ENCODE measurements at regions not wholly inside any gene's neighbourhood (a gene's known extent, or its start where the extent isn't known, plus 50 kb on each side); places are given as distances from the start of the nearest gene placed in this dataset.

- CTCF ChIA-PET: no interaction called here
- no peak overlapping the region for H3K4me3 ChIP-seq (ENCODE audit: control insufficient read depth in 1 of 2, extremely low read depth in 1 of 2, low read length in 1 of 2)
- no peaks in the 10 kb centered on the region for H3K9me3 ChIP-seq
- no peaks in the 10 kb centered on the region for H3K4me1 Mint-ChIP-seq
- H3K27me3 ChIP-seq (replicated peaks in 1 of 2; ENCODE audit: control insufficient read depth in 2 of 2, extremely low read depth in 1 of 2, insufficient read depth in 2 of 2, low read length in 1 of 2): no peaks in the 10 kb centered on the region
- H3K36me3 ChIP-seq (ENCODE audit: control insufficient read depth in 2 of 2, extremely low read depth in 1 of 2, insufficient read depth in 1 of 2, low read length in 1 of 2): no peaks in the 10 kb centered on the region
- H3K9me3 Mint-ChIP-seq: peaks cover 0 to 21% (median 18%) of the 10 kb centered on the region in 3 donors
- POLR2A ChIA-PET: no interaction called here
- no peaks in the 10 kb centered on the region for H3K27me3 Mint-ChIP-seq
- no peak for ATAC-seq (replicated peaks in 1 of 4)
- no peak overlapping the region for H3K27ac ChIP-seq (ENCODE audit: low read length)
- H3K4me3 Mint-ChIP-seq: no peak overlapping the region
- no peak for DNase-seq
- no peaks in the 10 kb centered on the region for H3K36me3 Mint-ChIP-seq
- no peaks in the 10 kb centered on the region for H3K4me1 ChIP-seq (ENCODE audit: control insufficient read depth in 1 of 2, extremely low read depth in 1 of 2, insufficient read depth in 2 of 2, low read length in 2 of 2)
- no peak overlapping the region for H3K27ac Mint-ChIP-seq
- 80% methylated on average over 1 of the region's 2 CpGs for WGBS (ENCODE audit: insufficient coverage)
Measured at GRCh38 chr11:107276077-107276476, 181.5 kb downstream of the CWF19L2 start.

GRCh38 chr11:107275632-107276031 is 182.0 kb downstream of the CWF19L2 start:
- H3K27ac ChIP-seq (ENCODE audit: low read length): no peak overlapping the region
- DNase-seq: no peak
- POLR2A ChIA-PET: no interaction called here
- WGBS (ENCODE audit: insufficient coverage): 83% methylated on average over 1 of the region's 1 CpG
- H3K4me1 ChIP-seq (ENCODE audit: control insufficient read depth in 1 of 2, extremely low read depth in 1 of 2, insufficient read depth in 2 of 2, low read length in 2 of 2): no peaks in the 10 kb centered on the region
- H3K4me3 ChIP-seq (ENCODE audit: control insufficient read depth in 1 of 2, extremely low read depth in 1 of 2, low read length in 1 of 2): no peak overlapping the region
- H3K36me3 ChIP-seq (ENCODE audit: control insufficient read depth in 2 of 2, extremely low read depth in 1 of 2, insufficient read depth in 1 of 2, low read length in 1 of 2): no peaks in the 10 kb centered on the region
- ATAC-seq (replicated peaks in 1 of 4): no peak
- CTCF ChIA-PET: no interaction called here
- no peaks in the 10 kb centered on the region for H3K36me3 Mint-ChIP-seq
- no peak overlapping the region for H3K27ac Mint-ChIP-seq
- no peaks in the 10 kb centered on the region for H3K4me1 Mint-ChIP-seq
- H3K27me3 Mint-ChIP-seq: no peaks in the 10 kb centered on the region
- H3K9me3 Mint-ChIP-seq: peaks cover 0 to 21% (median 18%) of the 10 kb centered on the region in 3 donors
- no peak overlapping the region for H3K4me3 Mint-ChIP-seq
- H3K27me3 ChIP-seq (replicated peaks in 1 of 2; ENCODE audit: control insufficient read depth in 2 of 2, extremely low read depth in 1 of 2, insufficient read depth in 2 of 2, low read length in 1 of 2): no peaks in the 10 kb centered on the region
- H3K9me3 ChIP-seq: no peaks in the 10 kb centered on the region

DNA sequence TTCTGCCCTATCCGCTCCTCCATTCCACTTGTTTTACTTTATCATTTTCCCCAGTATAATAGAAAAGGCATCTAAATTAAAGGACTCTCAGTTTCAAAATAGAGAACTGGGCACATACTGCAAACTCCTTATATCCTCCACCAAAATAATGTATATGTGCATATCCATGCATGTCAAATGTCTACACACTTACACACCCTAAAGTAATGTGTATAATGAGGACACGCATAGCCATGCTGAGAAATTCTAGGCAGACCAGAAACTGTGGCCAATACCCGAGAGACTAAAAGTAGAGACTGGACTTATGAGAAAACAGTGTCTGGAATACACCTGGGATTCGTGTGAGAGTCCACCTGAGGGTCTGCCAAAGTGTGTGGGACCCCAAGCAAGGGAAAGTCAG is 183.5 kb downstream of the CWF19L2 start:
- DNase-seq (no peak), ATAC-seq (replicated peaks in 1 of 4) (no peak)
- Histone ChIP-seq H3K27me3 (replicated peaks in 1 of 2; ENCODE audit: control insufficient read depth in 2 of 2, extremely low read depth in 1 of 2, insufficient read depth in 2 of 2, low read length in 1 of 2) (no peaks in the 10 kb centered on the region), H3K36me3 (ENCODE audit: control insufficient read depth in 2 of 2, extremely low read depth in 1 of 2, insufficient read depth in 1 of 2, low read length in 1 of 2) (no peaks in the 10 kb centered on the region), H3K9me3 (no peaks in the 10 kb centered on the region), H3K4me3 (ENCODE audit: control insufficient read depth in 1 of 2, extremely low read depth in 1 of 2, low read length in 1 of 2) (no peak overlapping the region), H3K4me1 (ENCODE audit: control insufficient read depth in 1 of 2, extremely low read depth in 1 of 2, insufficient read depth in 2 of 2, low read length in 2 of 2) (no peaks in the 10 kb centered on the region), H3K27ac (ENCODE audit: low read length) (no peak overlapping the region)
- H3K27ac Mint-ChIP-seq: no peak overlapping the region
- CTCF ChIA-PET: no interaction called here
- no peaks in the 10 kb centered on the region for H3K4me1 Mint-ChIP-seq
- WGBS (ENCODE audit: insufficient coverage): 60% methylated on average over 2 of the region's 4 CpGs
- POLR2A ChIA-PET: no interaction called here
- H3K36me3 Mint-ChIP-seq: no peaks in the 10 kb centered on the region
- H3K9me3 Mint-ChIP-seq: peaks cover 0 to 15% (median 13%) of the 10 kb centered on the region in 3 donors
- H3K4me3 Mint-ChIP-seq: no peak overlapping the region
- no peaks in the 10 kb centered on the region for H3K27me3 Mint-ChIP-seq

DNA sequence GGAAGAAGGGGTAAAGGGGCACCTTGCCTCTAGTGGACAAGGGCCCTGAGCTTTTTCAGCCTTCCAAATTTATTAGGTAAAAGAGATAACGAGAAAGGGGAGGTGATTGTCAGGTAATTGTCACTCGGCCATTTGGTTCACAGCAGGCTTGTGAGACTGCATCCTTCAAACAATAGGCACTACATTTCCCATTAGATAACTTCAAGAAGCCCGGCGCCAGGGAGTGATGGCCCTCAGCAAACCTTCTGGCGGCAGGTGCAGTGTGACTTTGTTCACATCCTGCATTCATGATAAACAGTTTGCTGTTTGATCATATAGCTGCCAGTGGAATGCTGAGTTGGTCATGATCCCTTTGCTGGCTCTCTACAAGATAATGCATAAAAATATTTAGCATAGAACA is 185.1 kb downstream of the CWF19L2 start:
- WGBS (ENCODE audit: insufficient coverage): 83% methylated on average over 1 of the region's 5 CpGs
- Histone ChIP-seq H3K36me3 (ENCODE audit: control insufficient read depth in 2 of 2, extremely low read depth in 1 of 2, insufficient read depth in 1 of 2, low read length in 1 of 2) (no peaks in the 10 kb centered on the region), H3K27ac (ENCODE audit: low read length) (no peak overlapping the region), H3K4me3 (ENCODE audit: control insufficient read depth in 1 of 2, extremely low read depth in 1 of 2, low read length in 1 of 2) (no peak overlapping the region), H3K9me3 (no peaks in the 10 kb centered on the region), H3K4me1 (ENCODE audit: control insufficient read depth in 1 of 2, extremely low read depth in 1 of 2, insufficient read depth in 2 of 2, low read length in 2 of 2) (no peaks in the 10 kb centered on the region), H3K27me3 (replicated peaks in 1 of 2; ENCODE audit: control insufficient read depth in 2 of 2, extremely low read depth in 1 of 2, insufficient read depth in 2 of 2, low read length in 1 of 2) (no peaks in the 10 kb centered on the region)
- H3K9me3 Mint-ChIP-seq: no peaks in the 10 kb centered on the region
- ATAC-seq (replicated peaks in 1 of 4) (no peak), DNase-seq (no peak)
- no peak overlapping the region for H3K4me3 Mint-ChIP-seq
- no peaks in the 10 kb centered on the region for H3K4me1 Mint-ChIP-seq
- CTCF ChIA-PET: no interaction called here
- POLR2A ChIA-PET: no interaction called here
- H3K36me3 Mint-ChIP-seq: no peaks in the 10 kb centered on the region
- H3K27ac Mint-ChIP-seq: no peak overlapping the region
- H3K27me3 Mint-ChIP-seq: no peaks in the 10 kb centered on the region

GRCh38 chr11:107271425-107271824 is 186.2 kb downstream of the CWF19L2 start:
- Histone ChIP-seq H3K27ac (ENCODE audit: low read length) (no peak overlapping the region), H3K4me3 (ENCODE audit: control insufficient read depth in 1 of 2, extremely low read depth in 1 of 2, low read length in 1 of 2) (no peak overlapping the region), H3K9me3 (no peaks in the 10 kb centered on the region), H3K27me3 (replicated peaks in 1 of 2; ENCODE audit: control insufficient read depth in 2 of 2, extremely low read depth in 1 of 2, insufficient read depth in 2 of 2, low read length in 1 of 2) (no peaks in the 10 kb centered on the region), H3K4me1 (ENCODE audit: control insufficient read depth in 1 of 2, extremely low read depth in 1 of 2, insufficient read depth in 2 of 2, low read length in 2 of 2) (no peaks in the 10 kb centered on the region), H3K36me3 (ENCODE audit: control insufficient read depth in 2 of 2, extremely low read depth in 1 of 2, insufficient read depth in 1 of 2, low read length in 1 of 2) (no peaks in the 10 kb centered on the region)
- no peak overlapping the region for H3K4me3 Mint-ChIP-seq
- DNase-seq (no peak), ATAC-seq (replicated peaks in 1 of 4) (no peak)
- no peaks in the 10 kb centered on the region for H3K9me3 Mint-ChIP-seq
- 100% methylated on average over 1 of the region's 7 CpGs for WGBS (ENCODE audit: insufficient coverage)
- ChIA-PET POLR2A (no interaction called here), CTCF (no interaction called here)
- no peak overlapping the region for H3K27ac Mint-ChIP-seq
- no peaks in the 10 kb centered on the region for H3K27me3 Mint-ChIP-seq
- no peaks in the 10 kb centered on the region for H3K36me3 Mint-ChIP-seq
- no peaks in the 10 kb centered on the region for H3K4me1 Mint-ChIP-seq

DNA sequence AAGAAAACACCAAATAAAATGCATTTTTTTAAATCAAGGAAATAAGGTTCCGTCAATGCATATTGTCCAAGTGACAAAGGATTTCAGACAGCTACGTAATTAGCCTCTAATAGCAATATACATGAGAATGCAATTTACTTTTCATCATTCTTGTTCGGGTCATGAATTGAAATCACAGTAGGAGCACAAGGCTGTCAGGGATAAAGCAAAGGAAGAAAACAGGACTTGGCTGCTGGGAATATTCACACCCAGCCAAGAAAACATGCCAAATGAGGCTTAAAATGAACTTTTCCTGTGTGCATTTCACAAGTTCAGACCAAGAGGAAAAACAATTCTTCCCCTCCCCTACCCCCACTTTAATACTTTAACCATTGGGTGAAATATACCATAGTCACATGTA is 188.6 kb downstream of the CWF19L2 start:
- DNase-seq: no peak
- Mint-ChIP-seq H3K27ac (no peak overlapping the region), H3K9me3 (no peaks in the 10 kb centered on the region), H3K4me3 (no peak overlapping the region), H3K27me3 (no peaks in the 10 kb centered on the region), H3K36me3 (no peaks in the 10 kb centered on the region), H3K4me1 (no peaks in the 10 kb centered on the region)
- ChIA-PET CTCF (no interaction called here), POLR2A (no interaction called here)
- Histone ChIP-seq H3K4me3 (ENCODE audit: control insufficient read depth in 1 of 2, extremely low read depth in 1 of 2, low read length in 1 of 2) (no peak overlapping the region), H3K27ac (ENCODE audit: low read length) (no peak overlapping the region), H3K36me3 (ENCODE audit: control insufficient read depth in 2 of 2, extremely low read depth in 1 of 2, insufficient read depth in 1 of 2, low read length in 1 of 2) (no peaks in the 10 kb centered on the region), H3K9me3 (no peaks in the 10 kb centered on the region), H3K4me1 (ENCODE audit: control insufficient read depth in 1 of 2, extremely low read depth in 1 of 2, insufficient read depth in 2 of 2, low read length in 2 of 2) (no peaks in the 10 kb centered on the region), H3K27me3 (replicated peaks in 1 of 2; ENCODE audit: control insufficient read depth in 2 of 2, extremely low read depth in 1 of 2, insufficient read depth in 2 of 2, low read length in 1 of 2) (no peaks in the 10 kb centered on the region)
- 100% methylated on average over 1 of the region's 3 CpGs for WGBS (ENCODE audit: insufficient coverage)
- ATAC-seq (replicated peaks in 1 of 4): no peak

GRCh38 chr11:107266455-107266854 is 191.2 kb downstream of the CWF19L2 start:
- Histone ChIP-seq H3K4me3 (ENCODE audit: control insufficient read depth in 1 of 2, extremely low read depth in 1 of 2, low read length in 1 of 2) (no peak overlapping the region), H3K9me3 (no peaks in the 10 kb centered on the region), H3K4me1 (ENCODE audit: control insufficient read depth in 1 of 2, extremely low read depth in 1 of 2, insufficient read depth in 2 of 2, low read length in 2 of 2) (no peaks in the 10 kb centered on the region), H3K27me3 (replicated peaks in 1 of 2; ENCODE audit: control insufficient read depth in 2 of 2, extremely low read depth in 1 of 2, insufficient read depth in 2 of 2, low read length in 1 of 2) (no peaks in the 10 kb centered on the region), H3K27ac (ENCODE audit: low read length) (no peak overlapping the region), H3K36me3 (ENCODE audit: control insufficient read depth in 2 of 2, extremely low read depth in 1 of 2, insufficient read depth in 1 of 2, low read length in 1 of 2) (no peaks in the 10 kb centered on the region)
- H3K4me1 Mint-ChIP-seq: no peaks in the 10 kb centered on the region
- H3K4me3 Mint-ChIP-seq: no peak overlapping the region
- no peaks in the 10 kb centered on the region for H3K36me3 Mint-ChIP-seq
- no peaks in the 10 kb centered on the region for H3K27me3 Mint-ChIP-seq
- ATAC-seq (replicated peaks in 1 of 4): no peak
- H3K9me3 Mint-ChIP-seq: no peaks in the 10 kb centered on the region
- 94% methylated on average over 2 of the region's 3 CpGs for WGBS (ENCODE audit: insufficient coverage)
- CTCF ChIA-PET: interaction anchor here in 1 of 2 donors (0.7 kb wide), 1 partner anchor 1323 kb away, joined by 5 read pairs; no protein-coding TSS in a partner anchor
- no peak overlapping the region for H3K27ac Mint-ChIP-seq
- no peak for DNase-seq
- POLR2A ChIA-PET: no interaction called here
